ENCODE measurements at regions not wholly inside any gene's neighbourhood (a gene's known extent, or its start where the extent isn't known, plus 50 kb on each side); places are given as distances from the start of the nearest gene placed in this dataset.
"Not testable (repeated sequence)": the region's sequence is repeated elsewhere in the genome, so short reads cannot be mapped to it uniquely, and the experiment has no call there.

DNA sequence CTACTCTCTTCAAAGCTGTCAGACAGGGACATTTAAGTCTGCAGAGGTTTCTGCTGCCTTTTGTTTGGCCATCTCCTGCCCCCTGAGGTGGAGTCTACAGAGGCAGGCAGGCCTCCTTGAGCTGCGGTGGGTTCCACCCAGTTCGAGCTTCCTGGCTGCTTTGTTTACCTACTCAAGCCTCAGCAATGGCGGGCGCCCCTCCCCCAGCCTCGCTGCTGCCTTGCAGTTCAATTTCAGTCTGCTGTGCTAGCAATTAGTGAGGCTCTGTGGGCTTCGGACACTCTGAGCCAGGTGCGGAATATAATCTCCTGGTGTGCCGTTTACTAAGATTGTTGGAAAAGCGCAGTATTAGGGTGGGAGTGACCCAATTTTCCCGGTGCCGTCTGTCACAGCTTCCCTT is 86.0 kb downstream of the MSTN start:
- TF ChIP-seq, protein P1, sequence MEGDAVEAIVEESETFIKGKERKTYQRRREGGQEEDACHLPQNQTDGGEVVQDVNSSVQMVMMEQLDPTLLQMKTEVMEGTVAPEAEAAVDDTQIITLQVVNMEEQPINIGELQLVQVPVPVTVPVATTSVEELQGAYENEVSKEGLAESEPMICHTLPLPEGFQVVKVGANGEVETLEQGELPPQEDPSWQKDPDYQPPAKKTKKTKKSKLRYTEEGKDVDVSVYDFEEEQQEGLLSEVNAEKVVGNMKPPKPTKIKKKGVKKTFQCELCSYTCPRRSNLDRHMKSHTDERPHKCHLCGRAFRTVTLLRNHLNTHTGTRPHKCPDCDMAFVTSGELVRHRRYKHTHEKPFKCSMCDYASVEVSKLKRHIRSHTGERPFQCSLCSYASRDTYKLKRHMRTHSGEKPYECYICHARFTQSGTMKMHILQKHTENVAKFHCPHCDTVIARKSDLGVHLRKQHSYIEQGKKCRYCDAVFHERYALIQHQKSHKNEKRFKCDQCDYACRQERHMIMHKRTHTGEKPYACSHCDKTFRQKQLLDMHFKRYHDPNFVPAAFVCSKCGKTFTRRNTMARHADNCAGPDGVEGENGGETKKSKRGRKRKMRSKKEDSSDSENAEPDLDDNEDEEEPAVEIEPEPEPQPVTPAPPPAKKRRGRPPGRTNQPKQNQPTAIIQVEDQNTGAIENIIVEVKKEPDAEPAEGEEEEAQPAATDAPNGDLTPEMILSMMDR (IDR thresholded peaks at IDR 0.05 in 8 of 11, conservative IDR thresholded peaks at IDR 0.05 in 3 of 11), result not testable (repeated sequence)
- TF ChIP-seq POLR2AphosphoS5 (IDR thresholded peaks at IDR 0.05), result not testable (repeated sequence)
